Hepatocyte (in vitro differentiated cells): ENCODE measurements at regions not wholly inside any gene's neighbourhood (a gene's known extent, or its start where the extent isn't known, plus 50 kb on each side); places are given as distances from the start of the nearest gene placed in this dataset.

Source experiments
- DNase-seq: peaks from one replicate; pipeline ENCODE4 v3.0.0-alpha.2; 2016; ENCODE audit warnings: low spot score
- H2AFZ ChIP-seq: fragments of 200-600 bp; sonication (generic); 2 replicates; pipeline ENCODE4 v1.6.0; 2016; ENCODE audit warnings: antibody characterized with exemption, mild to moderate bottlenecking
- H3K27ac ChIP-seq: fragments of 200-600 bp; sonication (generic); 2 replicates; pipeline ENCODE4 v1.5.1; 2016; ENCODE audit warnings: mild to moderate bottlenecking
- H3K27me3 ChIP-seq: fragments of 200-600 bp; sonication (generic); 2 replicates; pipeline ENCODE4 v1.6.1; 2016
- H3K36me3 ChIP-seq: fragments of 200-600 bp; sonication (generic); replicated peaks from 2 replicates; pipeline ENCODE4 v1.5.1; 2016; ENCODE audit warnings: low read depth; ENCODE audit not compliant: insufficient read depth
- H3K4me1 ChIP-seq: fragments of 200-600 bp; sonication (generic); 2 replicates; pipeline ENCODE4 v1.5.1; 2016; ENCODE audit warnings: mild to moderate bottlenecking, moderate library complexity; ENCODE audit not compliant: insufficient read depth
- H3K4me2 ChIP-seq: fragments of 200-600 bp; sonication (generic); 2 replicates; pipeline ENCODE4 v1.6.0; 2016
- H3K4me3 ChIP-seq: fragments of 200-600 bp; sonication (generic); 2 replicates; pipeline ENCODE4 v1.5.1; 2016; ENCODE audit warnings: mild to moderate bottlenecking
- H3K79me2 ChIP-seq: fragments of 200-600 bp; sonication (generic); 2 replicates; pipeline ENCODE4 v1.6.0; 2017; ENCODE audit warnings: mild to moderate bottlenecking
- H3K9me2 ChIP-seq: fragments of 200-600 bp; sonication (generic); replicated peaks from 2 replicates; pipeline ENCODE4 v1.6.0; 2017; ENCODE audit warnings: mild to moderate bottlenecking; ENCODE audit not compliant: insufficient read depth
- H3K9me3 ChIP-seq: fragments of 200-600 bp; sonication (generic); 2 replicates; pipeline ENCODE4 v1.5.1; 2016; ENCODE audit warnings: low read depth, mild to moderate bottlenecking
- H4K20me1 ChIP-seq: fragments of 200-600 bp; sonication (generic); 2 replicates; pipeline ENCODE4 v1.6.0; 2016; ENCODE audit warnings: mild to moderate bottlenecking; ENCODE audit not compliant: insufficient read depth, poor library complexity, severe bottlenecking
- CTCF ChIP-seq: fragments of 200-600 bp; sonication (generic); IDR thresholded peaks from 2 replicates; pipeline ENCODE4 v1.5.1; 2016; ENCODE audit warnings: antibody characterized with exemption, mild to moderate bottlenecking; ENCODE audit not compliant: poor library complexity
- EZH2 ChIP-seq: fragments of 200-600 bp; sonication (generic); IDR thresholded peaks from 2 replicates; pipeline ENCODE4 v1.6.1; 2016; ENCODE audit warnings: antibody characterized with exemption, mild to moderate bottlenecking, borderline replicate concordance
- EZH2phosphoT487 ChIP-seq: fragments of 200-600 bp; sonication (generic); IDR thresholded peaks from one replicate; pipeline ENCODE4 v1.6.1; 2018; ENCODE audit warnings: antibody characterized with exemption, mild to moderate bottlenecking, low read depth, moderate library complexity; ENCODE audit not compliant: unreplicated experiment, severe bottlenecking
- WGBS: methylation state at CpG from one replicate; pipeline ENCODE4 v1.1.6; 2016; ENCODE audit warnings: low lambda C conversion rate; ENCODE audit errors: missing lambda C conversion rate; 5-methylcytosine and 5-hydroxymethylcytosine counted together

DNA sequence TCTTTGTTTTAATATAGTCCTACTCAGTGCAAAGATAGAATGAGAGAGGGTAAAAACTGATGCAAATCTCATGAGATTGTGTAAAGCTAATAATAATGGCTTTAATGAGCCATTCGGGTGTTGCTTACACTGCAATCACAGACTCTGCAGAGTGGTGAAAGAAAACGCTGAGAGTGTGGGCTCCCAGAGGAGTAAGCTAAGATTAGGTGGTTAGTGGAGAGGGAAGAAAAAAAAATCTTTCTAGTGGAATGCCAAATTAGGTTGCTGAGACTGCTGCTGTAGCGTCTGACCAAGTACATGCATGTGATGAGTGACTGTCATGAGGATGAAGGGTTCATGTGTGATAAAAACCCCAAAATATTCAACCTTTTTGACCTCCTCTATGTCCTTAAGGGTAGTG, 645.9 kb upstream of the ADGRL4 start:
- DNase-seq, result no peak
- Histone ChIP-seq H3K9me3 (no peaks in the 10 kb centered on the region), H3K4me2 (no peak overlapping the region), H3K4me3 (no peak overlapping the region), H3K79me2 (no peaks in the 10 kb centered on the region), H3K9me2 (no peaks in the 10 kb centered on the region), H3K27ac (no peak overlapping the region), H4K20me1 (no peaks in the 10 kb centered on the region), H3K27me3 (no peaks in the 10 kb centered on the region), H3K36me3 (no peaks in the 10 kb centered on the region), H3K4me1 (no peaks in the 10 kb centered on the region), H2AFZ (no peak overlapping the region)
- no peak for TF ChIP-seq EZH2
- no peak for TF ChIP-seq CTCF
- 45% methylated on average over 3 of the region's 3 CpGs for WGBS

DNA sequence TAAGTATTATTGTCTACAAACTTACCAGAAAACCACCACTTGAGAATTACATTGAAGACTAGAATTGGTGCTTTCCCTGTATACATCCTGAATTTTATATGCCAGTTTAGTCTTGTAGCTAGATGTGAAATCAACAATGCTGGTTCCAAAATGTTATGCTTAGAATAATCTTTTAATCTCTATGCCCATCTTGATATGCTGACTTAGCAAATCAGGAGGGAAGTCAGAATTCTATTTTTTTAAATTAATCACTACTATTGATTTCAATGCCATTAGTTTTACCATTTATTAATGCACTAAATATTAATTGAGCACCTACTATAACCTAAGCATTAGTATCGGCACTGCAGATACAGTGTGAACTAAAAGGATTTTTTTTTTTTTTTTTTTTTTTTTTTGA, 641.6 kb upstream of the ADGRL4 start:
- Histone ChIP-seq H3K9me2 (no peaks in the 10 kb centered on the region), H3K9me3 (no peaks in the 10 kb centered on the region), H3K36me3 (no peaks in the 10 kb centered on the region), H3K79me2 (no peaks in the 10 kb centered on the region), H3K27me3 (no peaks in the 10 kb centered on the region), H3K4me1 (no peaks in the 10 kb centered on the region), H4K20me1 (no peaks in the 10 kb centered on the region), H3K4me2 (no peak overlapping the region), H3K4me3 (no peak overlapping the region), H3K27ac (no peak overlapping the region), H2AFZ (no peak overlapping the region)
- DNase-seq, result no peak
- 100% methylated on average over 1 of the region's 1 CpG for WGBS
- TF ChIP-seq EZH2 (no peak), EZH2phosphoT487 (no peak)

DNA sequence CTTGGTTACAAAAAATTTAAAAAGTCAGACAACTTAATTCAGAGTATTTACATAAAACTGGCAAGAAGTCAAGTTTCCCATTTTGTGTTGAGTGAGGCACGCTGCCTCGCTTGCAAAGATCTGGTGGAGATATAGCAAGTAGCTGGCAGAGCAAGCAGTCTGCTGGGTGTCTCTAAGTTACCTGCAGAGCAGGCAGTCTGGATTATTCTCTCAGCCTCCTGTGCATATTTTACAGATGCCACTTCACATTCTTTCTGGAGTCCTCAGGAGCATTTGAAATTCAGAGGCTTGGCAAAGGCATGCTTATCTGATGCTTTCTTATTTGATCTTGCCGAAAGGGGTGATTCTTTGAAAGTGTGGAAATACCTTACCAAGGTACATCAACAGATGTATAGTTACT, 640.4 kb upstream of the ADGRL4 start:
- 28% methylated on average over 3 of the region's 3 CpGs for WGBS
- Histone ChIP-seq H3K27ac (no peak overlapping the region), H3K36me3 (no peaks in the 10 kb centered on the region), H3K79me2 (no peaks in the 10 kb centered on the region), H3K9me2 (no peaks in the 10 kb centered on the region), H3K4me3 (no peak overlapping the region), H3K9me3 (no peaks in the 10 kb centered on the region), H4K20me1 (no peaks in the 10 kb centered on the region), H2AFZ (no peak overlapping the region), H3K27me3 (no peaks in the 10 kb centered on the region), H3K4me1 (no peaks in the 10 kb centered on the region), H3K4me2 (no peak overlapping the region)
- DNase-seq, result peak; percentile 11
- TF ChIP-seq EZH2phosphoT487 (no peak), EZH2 (no peak), CTCF (no peak)

DNA sequence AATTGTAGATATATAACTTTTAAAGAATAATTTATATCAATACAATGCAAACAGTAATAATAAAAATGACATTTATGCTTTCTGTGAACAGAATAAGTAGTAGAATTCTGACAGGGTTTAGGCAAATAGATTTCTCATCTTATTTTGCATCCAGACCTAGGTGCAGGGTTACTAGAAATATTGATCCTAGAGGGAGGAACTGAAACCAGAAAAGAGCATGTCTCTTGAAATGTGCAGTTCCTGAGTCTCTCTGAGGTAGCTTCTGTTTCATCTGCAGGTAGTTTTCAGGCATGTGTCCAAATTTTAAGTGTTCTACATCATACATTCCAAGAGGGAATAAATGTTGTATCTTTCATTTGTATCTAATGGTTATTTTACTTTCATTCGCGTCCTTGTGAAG, 631.9 kb upstream of the ADGRL4 start:
- H2AFZ ChIP-seq, result no peak overlapping the region
- H3K4me3 ChIP-seq, result no peak overlapping the region
- H3K79me2 ChIP-seq, result no peaks in the 10 kb centered on the region
- no peak for TF ChIP-seq EZH2phosphoT487
- TF ChIP-seq CTCF, result no peak
- TF ChIP-seq EZH2, result no peak
- 90% methylated on average over 2 of the region's 2 CpGs for WGBS
- no peaks in the 10 kb centered on the region for H3K9me3 ChIP-seq
- H4K20me1 ChIP-seq, result no peaks in the 10 kb centered on the region
- no peaks in the 10 kb centered on the region for H3K9me2 ChIP-seq
- H3K4me2 ChIP-seq, result no peak overlapping the region
- no peak for DNase-seq
- H3K36me3 ChIP-seq, result no peaks in the 10 kb centered on the region
- H3K27ac ChIP-seq, result no peak overlapping the region
- no peaks in the 10 kb centered on the region for H3K27me3 ChIP-seq
- H3K4me1 ChIP-seq, result no peaks in the 10 kb centered on the region
